ENCODE measurements at regions not wholly inside any gene's neighbourhood (a gene's known extent, or its start where the extent isn't known, plus 50 kb on each side); places are given as distances from the start of the nearest gene placed in this dataset.

GRCh38 chr1:234961456-234962339 is 166.9 kb downstream of the TOMM20 start (continued):
- TF ChIP-seq FUBP1 (CRISPR knock-in tag; IDR thresholded peaks at IDR 0.05; ENCODE audit: borderline replicate concordance), result no peak
- peak; percentile 45 for TF ChIP-seq POLR2G (IDR thresholded peaks at IDR 0.05; ENCODE audit: low read depth, low read length)
- no peak for TF ChIP-seq HNF1B (CRISPR knock-in tag; IDR thresholded peaks at IDR 0.05)
- no peak for TF ChIP-seq WIZ (CRISPR knock-in tag; IDR thresholded peaks at IDR 0.05)
- no peak for TF ChIP-seq BCL3 (CRISPR knock-in tag; IDR thresholded peaks at IDR 0.05)
- TF ChIP-seq ZNF10 (CRISPR knock-in tag; IDR thresholded peaks at IDR 0.05; ENCODE audit: borderline replicate concordance, low read depth), result no peak
- TF ChIP-seq MEF2D (CRISPR knock-in tag; IDR thresholded peaks at IDR 0.05), result no peak
- TF ChIP-seq HNF4A (CRISPR knock-in tag; IDR thresholded peaks at IDR 0.05), result no peak
- TF ChIP-seq ZNF564 (CRISPR knock-in tag; IDR thresholded peaks at IDR 0.05), result no peak
- TF ChIP-seq ZNF652 (CRISPR knock-in tag; IDR thresholded peaks at IDR 0.05; ENCODE audit: borderline replicate concordance, low read depth), result no peak
- no peak for TF ChIP-seq FOSL2 (CRISPR knock-in tag; IDR thresholded peaks at IDR 0.05)
- no peak for TF ChIP-seq SALL2 (CRISPR knock-in tag; IDR thresholded peaks at IDR 0.05)
- no peak for TF ChIP-seq ZNF646 (CRISPR knock-in tag; IDR thresholded peaks at IDR 0.05)
- no peak for TF ChIP-seq ZMYM4 (CRISPR knock-in tag; IDR thresholded peaks at IDR 0.05)
- no peak for TF ChIP-seq SETDB1 (CRISPR knock-in tag; IDR thresholded peaks at IDR 0.05; ENCODE audit: borderline replicate concordance)
- TF ChIP-seq MLX (CRISPR knock-in tag; IDR thresholded peaks at IDR 0.05), result no peak
